C4-2B (cell line): ENCODE measurements at regions not wholly inside any gene's neighbourhood (a gene's known extent, or its start where the extent isn't known, plus 50 kb on each side); places are given as distances from the start of the nearest gene placed in this dataset.

ENCODE experiments used
- CTCF ChIP-seq: fragments of 450-650 bp; conservative IDR thresholded peaks from 2 replicates; pipeline ENCODE4 v1.5.1; 2017; ENCODE audit warnings: mild to moderate bottlenecking
- ZFX ChIP-seq: fragments of 450-650 bp; IDR thresholded peaks from 2 replicates; pipeline ENCODE4 v1.6.1; 2017

GRCh38 chr21:36539434-36540150, 59.7 kb upstream of the CLDN14 start:
- TF ChIP-seq CTCF (no peak), ZFX (no peak)
